Large intestine (tissue), 3 donors: ENCODE measurements at regions not wholly inside any gene's neighbourhood (a gene's known extent, or its start where the extent isn't known, plus 50 kb on each side); places are given as distances from the start of the nearest gene placed in this dataset.
"Not testable (repeated sequence)": the region's sequence is repeated elsewhere in the genome, so short reads cannot be mapped to it uniquely, and the experiment has no call there.

Experiments used
- DNase-seq, 2 donors: peaks; one replicate each; pipeline versions ENCODE4 v3.0.0 to v3.0.0-alpha.2; 2013
- H3K27ac ChIP-seq: one replicate; pipeline ENCODE4 v1.5.1; 2013; ENCODE audit warnings: low read length
- H3K27me3 ChIP-seq: 2 replicates; pipeline ENCODE4 v1.6.1; 2013; ENCODE audit warnings: low read length; ENCODE audit not compliant: control insufficient read depth, insufficient read depth
- H3K36me3 ChIP-seq: 2 replicates; pipeline ENCODE4 v1.6.1; 2013; ENCODE audit warnings: low read length; ENCODE audit not compliant: control insufficient read depth, insufficient read depth
- H3K4me1 ChIP-seq: one replicate; pipeline ENCODE4 v1.6.1; 2013; ENCODE audit warnings: low read length; ENCODE audit not compliant: control insufficient read depth, insufficient read depth
- H3K4me3 ChIP-seq: one replicate; pipeline ENCODE4 v1.5.1; 2013; ENCODE audit warnings: low read length
- H3K9me3 ChIP-seq: one replicate; pipeline ENCODE4 v1.6.1; 2013; ENCODE audit warnings: mild to moderate bottlenecking, low read depth, low read length, moderate library complexity; ENCODE audit not compliant: control insufficient read depth
- WGBS: methylation state at CpG from one replicate; pipeline ENCODE4 v1.1.5; 2013; ENCODE audit warnings: low lambda C conversion rate; ENCODE audit not compliant: insufficient coverage; 5-methylcytosine and 5-hydroxymethylcytosine counted together

- not testable (repeated sequence) for H3K27ac ChIP-seq, H3K36me3 ChIP-seq, H3K27me3 ChIP-seq, H3K4me3 ChIP-seq, DNase-seq, H3K4me1 ChIP-seq, H3K9me3 ChIP-seq
- WGBS, result no CpG with 5 or more reads among the region's 21 CpGs
Observed at GRCh38 chr5:82714732-82715131, 362.5 kb downstream of the TMEM167A start.

GRCh38 chr5:82713811-82714210 lies 363.4 kb downstream of the TMEM167A start:
- Histone ChIP-seq H3K9me3 (peaks cover 6% of the 10 kb centered on the region), H3K4me1 (no peaks in the 10 kb centered on the region), H3K27me3 (no peaks in the 10 kb centered on the region), H3K36me3 (no peaks in the 10 kb centered on the region), H3K4me3 (no peak overlapping the region), H3K27ac (no peak overlapping the region)
- WGBS, result 100% methylated on average over 1 of the region's 2 CpGs
- no peak for DNase-seq

DNA sequence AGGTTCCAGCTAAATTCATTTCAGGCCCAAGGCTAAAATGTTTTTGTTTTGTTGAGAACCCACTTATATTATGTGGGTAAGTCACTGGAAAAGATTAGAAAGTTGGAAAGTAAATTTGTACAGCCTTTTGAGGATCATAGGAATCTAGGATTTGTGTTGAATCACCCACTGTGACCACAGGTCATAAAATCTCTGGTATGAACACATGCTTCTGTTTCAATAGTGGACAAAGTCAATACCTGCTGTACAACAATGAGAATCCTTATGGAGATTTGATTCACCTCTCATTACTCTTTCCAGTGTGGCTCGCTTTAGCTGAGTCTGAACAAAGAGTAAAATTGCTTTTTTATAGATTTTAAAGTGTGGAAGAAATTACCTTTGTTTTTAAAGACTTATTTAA lies 369.5 kb downstream of the TMEM167A start:
- Histone ChIP-seq H3K36me3 (no peaks in the 10 kb centered on the region), H3K27ac (no peak overlapping the region), H3K4me1 (no peaks in the 10 kb centered on the region), H3K27me3 (no peaks in the 10 kb centered on the region), H3K9me3 (no peaks in the 10 kb centered on the region), H3K4me3 (no peak overlapping the region)
- WGBS, result 43% methylated on average over 1 of the region's 1 CpG
- DNase-seq, result no peak

GRCh38 chr5:82704381-82704780 lies 372.8 kb downstream of the TMEM167A start:
- H3K27me3 ChIP-seq, result no peaks in the 10 kb centered on the region
- H3K4me3 ChIP-seq, result no peak overlapping the region
- no peaks in the 10 kb centered on the region for H3K4me1 ChIP-seq
- WGBS, result no CpG with 5 or more reads among the region's 2 CpGs
- H3K9me3 ChIP-seq, result no peaks in the 10 kb centered on the region
- no peaks in the 10 kb centered on the region for H3K36me3 ChIP-seq
- H3K27ac ChIP-seq, result no peak overlapping the region
- no peak for DNase-seq

GRCh38 chr5:82702046-82702445 lies 375.1 kb downstream of the TMEM167A start:
- Histone ChIP-seq H3K4me3 (no peak overlapping the region), H3K36me3 (no peaks in the 10 kb centered on the region), H3K9me3 (no peaks in the 10 kb centered on the region), H3K27me3 (no peaks in the 10 kb centered on the region), H3K27ac (no peak overlapping the region), H3K4me1 (no peaks in the 10 kb centered on the region)
- WGBS, result 0% methylated on average over 1 of the region's 1 CpG
- no peak for DNase-seq

GRCh38 chr5:82699737-82700136 lies 377.5 kb downstream of the TMEM167A start:
- no peaks in the 10 kb centered on the region for H3K36me3 ChIP-seq
- H3K27me3 ChIP-seq, result no peaks in the 10 kb centered on the region
- H3K9me3 ChIP-seq, result no peaks in the 10 kb centered on the region
- no CpG with 5 or more reads among the region's 6 CpGs for WGBS
- H3K27ac ChIP-seq, result no peak overlapping the region
- no peaks in the 10 kb centered on the region for H3K4me1 ChIP-seq
- DNase-seq, result no peak
- H3K4me3 ChIP-seq, result no peak overlapping the region

- WGBS, result no CpG with 5 or more reads among the region's 1 CpG
- DNase-seq, result no peak
- H3K36me3 ChIP-seq, result no peaks in the 10 kb centered on the region
- no peak overlapping the region for H3K4me3 ChIP-seq
- no peaks in the 10 kb centered on the region for H3K4me1 ChIP-seq
- no peaks in the 10 kb centered on the region for H3K9me3 ChIP-seq
- H3K27me3 ChIP-seq, result no peaks in the 10 kb centered on the region
- H3K27ac ChIP-seq, result no peak overlapping the region
Observed at GRCh38 chr5:82698026-82698425, 379.2 kb downstream of the TMEM167A start.

DNA sequence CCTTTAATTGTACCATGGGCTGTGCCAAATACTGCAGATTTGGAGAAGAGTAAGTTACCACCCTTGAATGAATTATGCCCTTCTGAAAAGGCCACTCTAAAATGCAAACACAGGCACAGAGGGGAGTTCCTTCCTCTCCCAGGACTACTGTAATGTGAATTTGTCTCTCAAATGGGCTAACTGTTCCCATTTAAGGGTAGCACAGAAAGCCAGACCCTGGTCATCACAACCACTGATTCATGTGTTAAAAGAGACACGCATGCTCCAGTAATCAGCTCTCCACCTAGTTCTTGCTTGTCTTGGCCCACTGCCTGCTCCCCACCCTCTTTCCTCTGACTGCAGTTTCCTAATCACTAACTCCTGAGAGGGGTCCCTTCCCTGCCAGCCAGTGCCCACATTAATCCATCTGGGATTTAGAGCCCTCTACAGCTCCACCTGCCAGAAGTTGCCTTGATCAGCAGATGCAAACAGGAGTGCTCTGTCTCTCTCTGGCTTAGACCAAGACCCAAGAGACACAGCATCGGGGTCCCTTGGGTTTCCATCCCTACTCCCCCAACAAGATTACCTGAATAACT lies 382.4 kb downstream of the TMEM167A start:
- Histone ChIP-seq H3K4me1 (no peaks in the 10 kb centered on the region), H3K9me3 (no peaks in the 10 kb centered on the region), H3K27me3 (no peaks in the 10 kb centered on the region), H3K27ac (no peak overlapping the region), H3K4me3 (no peak overlapping the region), H3K36me3 (no peaks in the 10 kb centered on the region)
- no peak for DNase-seq
- WGBS, result no CpG with 5 or more reads among the region's 2 CpGs

DNA sequence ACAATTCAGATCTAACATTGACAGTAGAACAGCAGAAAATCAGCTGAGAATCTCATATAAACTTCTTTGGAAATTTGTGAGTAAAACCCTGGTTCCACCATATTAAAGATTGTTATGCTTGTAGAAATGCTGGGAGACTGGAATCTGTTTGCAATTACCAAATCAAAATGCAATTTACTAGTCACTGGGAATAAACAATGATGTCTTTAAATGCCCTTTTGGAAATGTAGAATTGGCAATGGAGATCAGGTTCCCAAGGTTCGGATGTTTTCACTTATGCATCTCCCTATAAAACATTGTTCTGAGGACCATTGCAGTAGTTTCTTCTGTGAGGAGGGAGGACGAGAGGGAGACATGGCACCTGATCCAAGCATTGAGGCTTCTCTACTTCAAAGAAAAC lies 384.4 kb downstream of the TMEM167A start:
- WGBS, result no CpG with 5 or more reads among the region's 2 CpGs
- Histone ChIP-seq H3K4me1 (no peaks in the 10 kb centered on the region), H3K9me3 (no peaks in the 10 kb centered on the region), H3K36me3 (no peaks in the 10 kb centered on the region), H3K4me3 (no peak overlapping the region), H3K27me3 (no peaks in the 10 kb centered on the region), H3K27ac (no peak overlapping the region)
- DNase-seq, result no peak

DNA sequence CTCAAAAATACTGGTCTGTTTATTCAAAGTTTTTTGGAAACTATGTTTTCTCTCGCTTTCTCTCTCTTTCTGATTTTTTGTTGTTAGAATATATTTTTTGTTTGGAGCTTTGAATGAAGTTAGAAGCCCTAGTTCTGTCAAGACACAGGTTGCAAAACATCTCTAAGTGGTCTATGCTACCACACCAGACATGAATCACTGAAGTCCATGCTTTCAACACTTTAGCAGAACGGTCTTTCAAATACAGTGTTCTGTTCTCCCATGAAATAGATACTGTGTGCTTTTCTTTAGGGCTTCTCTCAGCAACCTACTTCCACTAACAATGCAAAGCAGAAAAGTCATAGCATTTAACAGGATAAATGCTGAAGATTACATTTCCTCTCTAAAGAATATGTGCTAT lies 392.5 kb downstream of the TMEM167A start:
- Histone ChIP-seq H3K27ac (no peak overlapping the region), H3K27me3 (no peaks in the 10 kb centered on the region), H3K36me3 (no peaks in the 10 kb centered on the region), H3K4me1 (no peaks in the 10 kb centered on the region), H3K4me3 (no peak overlapping the region), H3K9me3 (no peaks in the 10 kb centered on the region)
- 76% methylated on average over 2 of the region's 2 CpGs for WGBS
- no peak for DNase-seq

- Histone ChIP-seq H3K9me3 (no peaks in the 10 kb centered on the region), H3K27ac (no peak overlapping the region), H3K4me1 (no peaks in the 10 kb centered on the region), H3K4me3 (no peak overlapping the region), H3K36me3 (no peaks in the 10 kb centered on the region), H3K27me3 (no peaks in the 10 kb centered on the region)
- no CpG with 5 or more reads among the region's 2 CpGs for WGBS
- DNase-seq, result no peak
Observed at GRCh38 chr5:82684165-82684564, 393.0 kb downstream of the TMEM167A start.
